DMS153 treated with DMSO at 0.1 percent for 48 hours (cell line): ENCODE measurements at regions not wholly inside any gene's neighbourhood (a gene's known extent, or its start where the extent isn't known, plus 50 kb on each side); places are given as distances from the start of the nearest gene placed in this dataset.
A peak's percentile ranks its signal among the peaks of the same experiment; 100 is the strongest.

Experiments
- DNase-seq: peaks from one replicate; lab custom pipeline; 2025; ENCODE audit not compliant: unreplicated experiment; lab: John Stamatoyannopoulos, UW

GRCh38 chr10:88082391-88082790 is 219.0 kb downstream of the PTEN start:
- DNase-seq = no peak

- no peak for DNase-seq
Measured at GRCh38 chr10:88082806-88083596, 219.6 kb downstream of the PTEN start.

- DNase-seq = no peak
Measured at GRCh38 chr10:88083597-88083989, 220.2 kb downstream of the PTEN start.

- DNase-seq = no peak
Measured at GRCh38 chr10:88086187-88086960, 222.9 kb downstream of the PTEN start.

- DNase-seq = peak; percentile 78
Measured at GRCh38 chr10:88088441-88089340, 225.3 kb downstream of the PTEN start.

- peak; percentile 82 for DNase-seq
Measured at GRCh38 chr10:88089498-88089897, 226.1 kb downstream of the PTEN start.

GRCh38 chr10:88090568-88091214 is 227.3 kb downstream of the PTEN start:
- no peak for DNase-seq

GRCh38 chr10:88091490-88092061 is 228.2 kb downstream of the PTEN start:
- DNase-seq = no peak

- no peak for DNase-seq
Measured at GRCh38 chr10:88092265-88092664, 228.8 kb downstream of the PTEN start.

GRCh38 chr10:88092973-88093372 is 229.5 kb downstream of the PTEN start:
- DNase-seq = peak; percentile 32

GRCh38 chr10:88094795-88095194 is 231.4 kb downstream of the PTEN start:
- no peak for DNase-seq

GRCh38 chr10:88095223-88095721 is 231.8 kb downstream of the PTEN start:
- no peak for DNase-seq

GRCh38 chr10:88095778-88096431 is 232.5 kb downstream of the PTEN start:
- DNase-seq = no peak

- DNase-seq = no peak
Measured at GRCh38 chr10:88097092-88097516, 233.7 kb downstream of the PTEN start.

GRCh38 chr10:88097536-88097935 is 234.1 kb downstream of the PTEN start:
- no peak for DNase-seq

GRCh38 chr10:88100281-88100680 is 236.9 kb downstream of the PTEN start:
- DNase-seq = no peak

- no peak for DNase-seq
Measured at GRCh38 chr10:88101666-88102065, 238.2 kb downstream of the PTEN start.

- no peak for DNase-seq
Measured at GRCh38 chr10:88103576-88103975, 240.2 kb downstream of the PTEN start.

GRCh38 chr10:88104223-88104622 is 240.8 kb downstream of the PTEN start:
- no peak for DNase-seq

GRCh38 chr10:88106366-88106765 is 242.9 kb downstream of the PTEN start:
- DNase-seq = no peak
